ENCODE measurements at regions not wholly inside any gene's neighbourhood (a gene's known extent, or its start where the extent isn't known, plus 50 kb on each side); places are given as distances from the start of the nearest gene placed in this dataset.

- no peak for TF ChIP-seq POLR2A (IDR thresholded peaks at IDR 0.05)
- TF ChIP-seq, protein P1, sequence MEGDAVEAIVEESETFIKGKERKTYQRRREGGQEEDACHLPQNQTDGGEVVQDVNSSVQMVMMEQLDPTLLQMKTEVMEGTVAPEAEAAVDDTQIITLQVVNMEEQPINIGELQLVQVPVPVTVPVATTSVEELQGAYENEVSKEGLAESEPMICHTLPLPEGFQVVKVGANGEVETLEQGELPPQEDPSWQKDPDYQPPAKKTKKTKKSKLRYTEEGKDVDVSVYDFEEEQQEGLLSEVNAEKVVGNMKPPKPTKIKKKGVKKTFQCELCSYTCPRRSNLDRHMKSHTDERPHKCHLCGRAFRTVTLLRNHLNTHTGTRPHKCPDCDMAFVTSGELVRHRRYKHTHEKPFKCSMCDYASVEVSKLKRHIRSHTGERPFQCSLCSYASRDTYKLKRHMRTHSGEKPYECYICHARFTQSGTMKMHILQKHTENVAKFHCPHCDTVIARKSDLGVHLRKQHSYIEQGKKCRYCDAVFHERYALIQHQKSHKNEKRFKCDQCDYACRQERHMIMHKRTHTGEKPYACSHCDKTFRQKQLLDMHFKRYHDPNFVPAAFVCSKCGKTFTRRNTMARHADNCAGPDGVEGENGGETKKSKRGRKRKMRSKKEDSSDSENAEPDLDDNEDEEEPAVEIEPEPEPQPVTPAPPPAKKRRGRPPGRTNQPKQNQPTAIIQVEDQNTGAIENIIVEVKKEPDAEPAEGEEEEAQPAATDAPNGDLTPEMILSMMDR (IDR thresholded peaks at IDR 0.05) = no peak
- TF ChIP-seq EP300 (IDR thresholded peaks at IDR 0.05) = no peak
- no peak for TF ChIP-seq POLR2AphosphoS5 (IDR thresholded peaks at IDR 0.05)
Observed at GRCh38 chr19:37306383-37306963, 64.4 kb upstream of the ZNF527 start.

Measured in gastroesophageal sphincter (tissue), 3 donors.